ENCODE measurements at regions not wholly inside any gene's neighbourhood (a gene's known extent, or its start where the extent isn't known, plus 50 kb on each side); places are given as distances from the start of the nearest gene placed in this dataset.
"Not testable (repeated sequence)": the region's sequence is repeated elsewhere in the genome, so short reads cannot be mapped to it uniquely, and the experiment has no call there.

GRCh38 chr7:84757761-84758160 lies 429.1 kb downstream of the SEMA3D start:
- DNase-seq (no peak), ATAC-seq (no peak)
- H3K4me1 Mint-ChIP-seq, result no peaks in the 10 kb centered on the region
- no peak overlapping the region for H3K27ac Mint-ChIP-seq
- POLR2A ChIA-PET, result no interaction called here
- H3K4me3 Mint-ChIP-seq, result no peak overlapping the region
- H3K9me3 Mint-ChIP-seq (ENCODE audit: low read depth), result no peaks in the 10 kb centered on the region
- CTCF ChIA-PET, result no interaction called here
- intact Hi-C loops (cut with DNase I, micrococcal nuclease), result no loop called here
- no peaks in the 10 kb centered on the region for H3K27me3 Mint-ChIP-seq
- H3K36me3 Mint-ChIP-seq (ENCODE audit: low read depth), result no peaks in the 10 kb centered on the region

- no peaks in the 10 kb centered on the region for H3K4me1 Mint-ChIP-seq
- CTCF ChIA-PET, result no interaction called here
- no peak for DNase-seq
- POLR2A ChIA-PET, result no interaction called here
- no peaks in the 10 kb centered on the region for H3K27me3 Mint-ChIP-seq
- no peaks in the 10 kb centered on the region for H3K9me3 Mint-ChIP-seq (ENCODE audit: low read depth)
- H3K27ac Mint-ChIP-seq, result no peak overlapping the region
- H3K4me3 Mint-ChIP-seq, result no peak overlapping the region
- no peak for ATAC-seq
- no peaks in the 10 kb centered on the region for H3K36me3 Mint-ChIP-seq (ENCODE audit: low read depth)
- intact Hi-C loops (cut with DNase I, micrococcal nuclease), result no loop called here
These were observed 440.5 kb downstream of the SEMA3D start for GRCh38 chr7:84746353-84746752.

GRCh38 chr7:84744385-84744784 lies 442.5 kb downstream of the SEMA3D start:
- intact Hi-C loops (cut with DNase I, micrococcal nuclease), result no loop called here
- Mint-ChIP-seq H3K27me3 (no peaks in the 10 kb centered on the region), H3K9me3 (ENCODE audit: low read depth) (no peaks in the 10 kb centered on the region), H3K4me1 (no peaks in the 10 kb centered on the region), H3K36me3 (ENCODE audit: low read depth) (no peaks in the 10 kb centered on the region), H3K27ac (no peak overlapping the region), H3K4me3 (no peak overlapping the region)
- DNase-seq (no peak), ATAC-seq (no peak)
- ChIA-PET CTCF (interaction anchor here (0.8 kb wide), 1 partner anchor 26 kb away, joined by 3 read pairs; no protein-coding TSS in a partner anchor), POLR2A (no interaction called here)

- CTCF ChIA-PET, result no interaction called here
These were observed 448.2 kb downstream of the SEMA3D start for GRCh38 chr7:84738583-84739150.

GRCh38 chr7:84735677-84736076 lies 451.2 kb downstream of the SEMA3D start:
- intact Hi-C loops (cut with DNase I, micrococcal nuclease), result no loop called here
- CTCF ChIA-PET, result no interaction called here
- H3K4me1 Mint-ChIP-seq, result no peaks in the 10 kb centered on the region
- peaks cover 3% of the 10 kb centered on the region for H3K9me3 Mint-ChIP-seq (ENCODE audit: low read depth)
- no peak overlapping the region for H3K4me3 Mint-ChIP-seq
- POLR2A ChIA-PET, result no interaction called here
- H3K36me3 Mint-ChIP-seq (ENCODE audit: low read depth), result no peaks in the 10 kb centered on the region
- no peak for ATAC-seq
- DNase-seq, result no peak
- no peak overlapping the region for H3K27ac Mint-ChIP-seq
- no peaks in the 10 kb centered on the region for H3K27me3 Mint-ChIP-seq

More at GRCh38 chr7:84738583-84739150, 448.2 kb downstream of the SEMA3D start:
- Mint-ChIP-seq H3K4me1 (no peaks in the 10 kb centered on the region), H3K9me3 (ENCODE audit: low read depth) (no peaks in the 10 kb centered on the region), H3K27ac (no peak overlapping the region), H3K27me3 (no peaks in the 10 kb centered on the region), H3K4me3 (no peak overlapping the region), H3K36me3 (ENCODE audit: low read depth) (no peaks in the 10 kb centered on the region)
- POLR2A ChIA-PET, result no interaction called here
- intact Hi-C loops (cut with DNase I, micrococcal nuclease), result no loop called here
- ATAC-seq (no peak), DNase-seq (no peak)

- ATAC-seq (no peak), DNase-seq (no peak)
- POLR2A ChIA-PET, result no interaction called here
- H3K27ac Mint-ChIP-seq, result no peak overlapping the region
- intact Hi-C loops (cut with DNase I, micrococcal nuclease), result no loop called here
- no peaks in the 10 kb centered on the region for H3K4me1 Mint-ChIP-seq
- H3K4me3 Mint-ChIP-seq, result no peak overlapping the region
- H3K9me3 Mint-ChIP-seq (ENCODE audit: low read depth), result peaks cover 3% of the 10 kb centered on the region
- CTCF ChIA-PET, result no interaction called here
- H3K36me3 Mint-ChIP-seq (ENCODE audit: low read depth), result no peaks in the 10 kb centered on the region
- H3K27me3 Mint-ChIP-seq, result no peaks in the 10 kb centered on the region
These were observed 451.8 kb downstream of the SEMA3D start for GRCh38 chr7:84735011-84735410.

- CTCF ChIA-PET; POLR2A ChIA-PET; H3K27ac Mint-ChIP-seq; DNase-seq; H3K4me3 Mint-ChIP-seq; intact Hi-C loops (cut with DNase I, micrococcal nuclease); ATAC-seq; H3K36me3 Mint-ChIP-seq (ENCODE audit: low read depth); H3K27me3 Mint-ChIP-seq; H3K9me3 Mint-ChIP-seq (ENCODE audit: low read depth); H3K4me1 Mint-ChIP-seq: not testable (repeated sequence)
These were observed 452.9 kb downstream of the SEMA3D start for GRCh38 chr7:84733976-84734375.

GRCh38 chr7:84730864-84731263 lies 456.0 kb downstream of the SEMA3D start:
- POLR2A ChIA-PET; ATAC-seq; DNase-seq; H3K36me3 Mint-ChIP-seq (ENCODE audit: low read depth); H3K27me3 Mint-ChIP-seq; intact Hi-C loops (cut with DNase I, micrococcal nuclease); H3K9me3 Mint-ChIP-seq (ENCODE audit: low read depth); H3K4me3 Mint-ChIP-seq; CTCF ChIA-PET; H3K4me1 Mint-ChIP-seq; H3K27ac Mint-ChIP-seq: not testable (repeated sequence)

- CTCF ChIA-PET, result no interaction called here
These were observed 457.6 kb downstream of the SEMA3D start for GRCh38 chr7:84729284-84729683.

GRCh38 chr7:84722734-84723133 lies 464.1 kb downstream of the SEMA3D start:
- no peak for ATAC-seq

More at GRCh38 chr7:84729284-84729683, 457.6 kb downstream of the SEMA3D start:
- DNase-seq (no peak), ATAC-seq (no peak)
- Mint-ChIP-seq H3K4me1 (no peaks in the 10 kb centered on the region), H3K4me3 (no peak overlapping the region), H3K36me3 (ENCODE audit: low read depth) (no peaks in the 10 kb centered on the region), H3K27ac (no peak overlapping the region), H3K9me3 (ENCODE audit: low read depth) (peaks cover 5% of the 10 kb centered on the region), H3K27me3 (no peaks in the 10 kb centered on the region)
- intact Hi-C loops (cut with DNase I, micrococcal nuclease), result no loop called here
- POLR2A ChIA-PET, result no interaction called here

GRCh38 chr7:84722086-84722485 lies 464.8 kb downstream of the SEMA3D start:
- POLR2A ChIA-PET, result no interaction called here
- CTCF ChIA-PET, result no interaction called here

More at GRCh38 chr7:84722734-84723133, 464.1 kb downstream of the SEMA3D start:
- CTCF ChIA-PET, result interaction anchor here (0.7 kb wide), 1 partner anchor 14 kb away, joined by 3 read pairs; no protein-coding TSS in a partner anchor
- H3K27me3 Mint-ChIP-seq, result no peaks in the 10 kb centered on the region
- DNase-seq, result no peak
- H3K4me1 Mint-ChIP-seq, result no peaks in the 10 kb centered on the region
- intact Hi-C loops (cut with DNase I, micrococcal nuclease), result no loop called here
- no peak overlapping the region for H3K27ac Mint-ChIP-seq
- H3K4me3 Mint-ChIP-seq, result no peak overlapping the region
- H3K36me3 Mint-ChIP-seq (ENCODE audit: low read depth), result no peaks in the 10 kb centered on the region
- POLR2A ChIA-PET, result no interaction called here
- peaks cover 2% of the 10 kb centered on the region for H3K9me3 Mint-ChIP-seq (ENCODE audit: low read depth)

GRCh38 chr7:84720456-84721097 lies 466.3 kb downstream of the SEMA3D start:
- no peaks in the 10 kb centered on the region for H3K27me3 Mint-ChIP-seq
- no peaks in the 10 kb centered on the region for H3K9me3 Mint-ChIP-seq (ENCODE audit: low read depth)
- H3K4me1 Mint-ChIP-seq, result no peaks in the 10 kb centered on the region
- no peak overlapping the region for H3K27ac Mint-ChIP-seq
- ATAC-seq, result no peak
- H3K4me3 Mint-ChIP-seq, result no peak overlapping the region
- CTCF ChIA-PET, result no interaction called here
- DNase-seq, result no peak
- H3K36me3 Mint-ChIP-seq (ENCODE audit: low read depth), result no peaks in the 10 kb centered on the region
- POLR2A ChIA-PET, result no interaction called here
- intact Hi-C loops (cut with DNase I, micrococcal nuclease), result no loop called here

More at GRCh38 chr7:84722086-84722485, 464.8 kb downstream of the SEMA3D start:
- Mint-ChIP-seq H3K9me3 (ENCODE audit: low read depth) (peaks cover 2% of the 10 kb centered on the region), H3K27me3 (no peaks in the 10 kb centered on the region), H3K36me3 (ENCODE audit: low read depth) (no peaks in the 10 kb centered on the region), H3K4me1 (no peaks in the 10 kb centered on the region), H3K27ac (no peak overlapping the region), H3K4me3 (no peak overlapping the region)
- intact Hi-C loops (cut with DNase I, micrococcal nuclease), result no loop called here
- ATAC-seq, result no peak
- no peak for DNase-seq
